K562 (cell line): ENCODE measurements at regions not wholly inside any gene's neighbourhood (a gene's known extent, or its start where the extent isn't known, plus 50 kb on each side); places are given as distances from the start of the nearest gene placed in this dataset.

Experiments
- CREBBP ChIP-seq: IDR thresholded peaks from one replicate; pipeline ENCODE4 v1.6.1; 2012; ENCODE audit warnings: low read depth, mild to moderate bottlenecking, control low read depth, inconsistent platforms, low read length
- CTCF ChIP-seq, 3 experiments: IDR thresholded peaks in 2 of 3; conservative IDR thresholded peaks in 1 of 3; 2 replicates each; pipeline ENCODE4 v1.5.1; 2011 to 2012; ENCODE audit warnings: low read length in 3 of 3, mild to moderate bottlenecking in 3 of 3, control low read depth in 2 of 3, improper control_type of control experiment in 1 of 3, inconsistent platforms in 1 of 3, low read depth in 1 of 3, mixed read lengths in 1 of 3, moderate library complexity in 1 of 3; ENCODE audit not compliant: insufficient read depth in 2 of 3
- GABPB2 ChIP-seq: fragments of 250-450 bp; sonication (Bioruptor Pico); conservative IDR thresholded peaks from 2 replicates; pipeline ENCODE4 v1.5.1; 2021; ENCODE audit warnings: mild to moderate bottlenecking
- KLF16 ChIP-seq: IDR thresholded peaks from 2 replicates; pipeline ENCODE4 v1.6.1; 2016; ENCODE audit warnings: antibody characterized with exemption
- MCM3 ChIP-seq: fragments of 450-650 bp; IDR thresholded peaks from 2 replicates; pipeline ENCODE4 v1.6.1; 2016
- MYC ChIP-seq, 2 experiments: fragments of 250-450 bp in 1 of 2; sonication (Bioruptor Pico) in 1 of 2; IDR thresholded peaks; 2 replicates each; pipeline versions ENCODE4 v1.5.1 to v1.6.1; 2012 to 2021; ENCODE audit warnings: low read depth in 2 of 2, borderline replicate concordance in 1 of 2, improper control_type of control experiment in 1 of 2, low read length in 1 of 2, mild to moderate bottlenecking in 1 of 2, moderate library complexity in 1 of 2
- RAD21 ChIP-seq, 2 experiments: fragments of 250-450 bp in 1 of 2; fragments of 450-650 bp in 1 of 2; sonication (Bioruptor Pico) in 1 of 2; formaldehyde crosslinking in 1 of 2; IDR thresholded peaks in 1 of 2; conservative IDR thresholded peaks in 1 of 2; 2 replicates each; pipeline versions ENCODE4 v1.4.0 to v1.8.0; 2020 to 2022; ENCODE audit warnings: mild to moderate bottlenecking in 2 of 2, moderate library complexity in 1 of 2
- SMC3 ChIP-seq: conservative IDR thresholded peaks from 2 replicates; pipeline ENCODE4 v1.6.1; 2011; ENCODE audit warnings: low read depth, low read length, improper control_type of control experiment; ENCODE audit not compliant: insufficient read depth
- STAT5A ChIP-seq: IDR thresholded peaks from 2 replicates; pipeline ENCODE4 v1.6.1; 2012; ENCODE audit warnings: low read length, inconsistent platforms, borderline replicate concordance
- TCFL5 ChIP-seq: fragments of 250-450 bp; sonication (Bioruptor Pico); conservative IDR thresholded peaks from 2 replicates; pipeline ENCODE4 v1.6.1; 2021; ENCODE audit warnings: mild to moderate bottlenecking, moderate library complexity, matching md5 sums
- TEAD4 ChIP-seq, 2 experiments: sonication (generic) in 1 of 2; formaldehyde crosslinking in 1 of 2; IDR thresholded peaks; 2 replicates each; pipeline versions ENCODE4 v1.6.1 to v1.8.0; 2012 to 2022; ENCODE audit warnings: borderline replicate concordance in 1 of 2, inconsistent platforms in 1 of 2, low read length in 1 of 2, mild to moderate bottlenecking in 1 of 2, missing genetic modification reagents in 1 of 2
- U2AF1 ChIP-seq: fragments of 200-400 bp; formaldehyde crosslinking; optimal IDR thresholded peaks from 2 replicates; pipeline ENCODE3; 2017; ENCODE audit warnings: mild to moderate bottlenecking, low read depth, low read length, moderate library complexity
- YY1 ChIP-seq, 3 experiments: IDR thresholded peaks; 2 replicates each; pipeline ENCODE4 v1.6.1; 2011; ENCODE audit warnings: low read length in 2 of 3, mild to moderate bottlenecking in 2 of 3, moderate library complexity in 2 of 3, borderline replicate concordance in 1 of 3, control low read depth in 1 of 3, low read depth in 1 of 3; ENCODE audit not compliant: insufficient read depth in 3 of 3, insufficient replicate concordance in 2 of 3, control insufficient read depth in 1 of 3, insufficient read length in 1 of 3; ENCODE audit errors: extremely low read depth in 1 of 3
- ZNF133 ChIP-seq: fragments of 250-450 bp; sonication (Bioruptor Pico); IDR thresholded peaks from 2 replicates; pipeline ENCODE4 v1.4.0; 2020; ENCODE audit warnings: mild to moderate bottlenecking
- TF ChIP-seq, protein P1 (sequence below): fragments of 250-450 bp; sonication (Bioruptor Pico); IDR thresholded peaks from 2 replicates; pipeline ENCODE4 v1.9.0; 2021; ENCODE audit warnings: mild to moderate bottlenecking, inconsistent platforms
- TF ChIP-seq, protein P2 (sequence below): fragments of 450-650 bp; IDR thresholded peaks from 2 replicates; pipeline ENCODE4 v1.6.1; 2017; ENCODE audit warnings: mild to moderate bottlenecking, moderate library complexity

- TF ChIP-seq YY1 (IDR thresholded peaks at IDR 0.05; ENCODE audit: borderline replicate concordance in 1 of 3, control insufficient read depth in 1 of 3, extremely low read depth in 1 of 3, insufficient read depth in 3 of 3, insufficient read length in 1 of 3, insufficient replicate concordance in 2 of 3, low read depth in 1 of 3, low read length in 2 of 3) (peak in 2 of 3 experiments; percentile 54 to 62), KLF16 (peak; percentile 71; the same call in 1 of the 2 replicates), TCFL5 (CRISPR knock-in tag) (no peak), RAD21 (CRISPR knock-in tag; conservative IDR thresholded peaks at IDR 0.05 in 1 of 2, IDR thresholded peaks at IDR 0.05 in 1 of 2) (peak; percentile 76 to 80), TEAD4 (IDR thresholded peaks at IDR 0.05; ENCODE audit: low read length) (peak; percentile 26; the same call in 1 of the 2 replicates), TEAD4 (CRISPR knock-in tag; IDR thresholded peaks at IDR 0.05; ENCODE audit: borderline replicate concordance) (no peak), MCM3 (no peak), CREBBP (no peak), MYC (IDR thresholded peaks at IDR 0.05; ENCODE audit: low read depth, low read length) (no peak), MYC (CRISPR knock-in tag; IDR thresholded peaks at IDR 0.05; ENCODE audit: borderline replicate concordance, low read depth) (no peak), CTCF (IDR thresholded peaks at IDR 0.05 in 2 of 3, conservative IDR thresholded peaks at IDR 0.05 in 1 of 3; ENCODE audit: insufficient read depth in 2 of 3, low read depth in 1 of 3, low read length in 3 of 3) (peak; percentile 86 to 97 (median 89)), U2AF1 (no peak), STAT5A (no peak), ZNF133 (CRISPR knock-in tag) (no peak), SMC3 (peak; percentile 73), GABPB2 (CRISPR knock-in tag) (no peak)
- TF ChIP-seq, protein P1, sequence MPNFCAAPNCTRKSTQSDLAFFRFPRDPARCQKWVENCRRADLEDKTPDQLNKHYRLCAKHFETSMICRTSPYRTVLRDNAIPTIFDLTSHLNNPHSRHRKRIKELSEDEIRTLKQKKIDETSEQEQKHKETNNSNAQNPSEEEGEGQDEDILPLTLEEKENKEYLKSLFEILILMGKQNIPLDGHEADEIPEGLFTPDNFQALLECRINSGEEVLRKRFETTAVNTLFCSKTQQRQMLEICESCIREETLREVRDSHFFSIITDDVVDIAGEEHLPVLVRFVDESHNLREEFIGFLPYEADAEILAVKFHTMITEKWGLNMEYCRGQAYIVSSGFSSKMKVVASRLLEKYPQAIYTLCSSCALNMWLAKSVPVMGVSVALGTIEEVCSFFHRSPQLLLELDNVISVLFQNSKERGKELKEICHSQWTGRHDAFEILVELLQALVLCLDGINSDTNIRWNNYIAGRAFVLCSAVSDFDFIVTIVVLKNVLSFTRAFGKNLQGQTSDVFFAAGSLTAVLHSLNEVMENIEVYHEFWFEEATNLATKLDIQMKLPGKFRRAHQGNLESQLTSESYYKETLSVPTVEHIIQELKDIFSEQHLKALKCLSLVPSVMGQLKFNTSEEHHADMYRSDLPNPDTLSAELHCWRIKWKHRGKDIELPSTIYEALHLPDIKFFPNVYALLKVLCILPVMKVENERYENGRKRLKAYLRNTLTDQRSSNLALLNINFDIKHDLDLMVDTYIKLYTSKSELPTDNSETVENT (CRISPR knock-in tag), result no peak
- TF ChIP-seq, protein P2, sequence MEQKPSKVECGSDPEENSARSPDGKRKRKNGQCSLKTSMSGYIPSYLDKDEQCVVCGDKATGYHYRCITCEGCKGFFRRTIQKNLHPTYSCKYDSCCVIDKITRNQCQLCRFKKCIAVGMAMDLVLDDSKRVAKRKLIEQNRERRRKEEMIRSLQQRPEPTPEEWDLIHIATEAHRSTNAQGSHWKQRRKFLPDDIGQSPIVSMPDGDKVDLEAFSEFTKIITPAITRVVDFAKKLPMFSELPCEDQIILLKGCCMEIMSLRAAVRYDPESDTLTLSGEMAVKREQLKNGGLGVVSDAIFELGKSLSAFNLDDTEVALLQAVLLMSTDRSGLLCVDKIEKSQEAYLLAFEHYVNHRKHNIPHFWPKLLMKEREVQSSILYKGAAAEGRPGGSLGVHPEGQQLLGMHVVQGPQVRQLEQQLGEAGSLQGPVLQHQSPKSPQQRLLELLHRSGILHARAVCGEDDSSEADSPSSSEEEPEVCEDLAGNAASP, result no peak
Measured at GRCh38 chr6:151675746-151676459, 131.6 kb upstream of the ESR1 start (continued).
